K562 (cell line): ENCODE measurements at regions not wholly inside any gene's neighbourhood (a gene's known extent, or its start where the extent isn't known, plus 50 kb on each side); places are given as distances from the start of the nearest gene placed in this dataset.

Source experiments
- ATAC-seq: fragments of 200-7000 bp; cut with Tn5 transposase; 3 replicates; pipeline ENCODE4 v1.9.1; 2020; ENCODE audit warnings: moderate library complexity
- BruUV-seq: library from RNA; stranded (reverse); fragments of 400-500 nt; replicated peaks from 2 replicates; lab custom pipeline; 2021; lab: Mats Ljungman, UMichigan
- CTCF ChIA-PET: fragments of 300-600 bp; formaldehyde crosslinking; extraction: SDS; loops from one replicate; lab custom pipeline; 2021; ENCODE audit warnings: low intra/inter-chr PET ratio; lab: Yijun Ruan, JAX
- POLR2A ChIA-PET: fragments of 300-600, 350-650 bp; sonication (Branson Sonifier 250); formaldehyde crosslinking; extraction: SDS; loops from one replicate; lab custom pipeline; 2021; ENCODE audit warnings: antibody characterized with exemption, inconsistent platforms; lab: Yijun Ruan, JAX
- DNase-seq, 4 experiments: peaks; one replicate each; pipeline versions ENCODE4 v3.0.0 to v3.0.0-alpha.2; 2011 to 2018; ENCODE audit warnings: low spot score in 3 of 4, mixed read lengths in 3 of 4; ENCODE audit errors: extremely low read depth in 1 of 4
- FAIRE-seq: peaks from 2 replicates; lab custom pipeline; 2011; peaks lifted over from hg19 to GRCh38; lab: Jason Lieb, UNC
- H2AFZ ChIP-seq: 2 replicates; pipeline ENCODE4 v1.6.0; 2011; ENCODE audit warnings: low read depth, low read length, control low read depth, inconsistent platforms
- H3K27ac ChIP-seq: fragments of 200-600 bp; 3 replicates; pipeline ENCODE4 v1.8.0; 2011; ENCODE audit warnings: low read depth, mild to moderate bottlenecking, control low read depth, inconsistent platforms, low read length, moderate library complexity, mixed read lengths; ENCODE audit errors: extremely low read depth
- H3K27me3 ChIP-seq, 2 experiments: fragments of 300-600 bp in 1 of 2; 2 replicates in 1 of 2; 3 replicates in 1 of 2; pipeline versions ENCODE4 v1.6.0 to v1.8.0; 2011; ENCODE audit warnings: inconsistent platforms in 2 of 2, low read length in 2 of 2, mild to moderate bottlenecking in 1 of 2, mixed read lengths in 1 of 2, moderate library complexity in 1 of 2; ENCODE audit not compliant: control insufficient read depth in 2 of 2, insufficient read depth in 2 of 2
- H3K36me3 ChIP-seq: fragments of 300-600 bp; 3 replicates; pipeline ENCODE4 v1.8.0; 2011; ENCODE audit warnings: mild to moderate bottlenecking, low read length, inconsistent platforms; ENCODE audit not compliant: control insufficient read depth, insufficient read depth
- H3K4me1 ChIP-seq, 2 experiments: fragments of 200-600 bp in 1 of 2; replicated peaks in 1 of 2; 2 replicates in 1 of 2; 3 replicates in 1 of 2; pipeline versions ENCODE4 v1.5.1 to v1.8.0; 2011; ENCODE audit warnings: inconsistent platforms in 2 of 2, low read length in 2 of 2, mild to moderate bottlenecking in 1 of 2, mixed read lengths in 1 of 2, moderate library complexity in 1 of 2; ENCODE audit not compliant: control insufficient read depth in 2 of 2, insufficient read depth in 2 of 2
- H3K4me2 ChIP-seq: 2 replicates; pipeline ENCODE4 v1.6.1; 2011; ENCODE audit warnings: low read length, control low read depth, inconsistent platforms, mixed read lengths; ENCODE audit not compliant: insufficient read depth
- H3K4me3 ChIP-seq: fragments of 200-600 bp; sonication (generic), shearing (Covaris generic); 2 replicates; pipeline ENCODE4 v1.5.1; 2016; ENCODE audit warnings: control low read depth, inconsistent platforms
- H3K79me2 ChIP-seq: fragments of 200-600 bp; 3 replicates; pipeline ENCODE4 v1.8.0; 2011; ENCODE audit warnings: low read length, inconsistent platforms; ENCODE audit not compliant: control insufficient read depth, insufficient read depth
- H3K9ac ChIP-seq, 2 experiments: 2 replicates each; pipeline versions ENCODE4 v1.6.0 to v1.6.1; 2011; ENCODE audit warnings: low read depth in 2 of 2, low read length in 2 of 2, control low read depth in 1 of 2, inconsistent platforms in 1 of 2, mild to moderate bottlenecking in 1 of 2, mixed read lengths in 1 of 2; ENCODE audit not compliant: insufficient read depth in 1 of 2
- H3K9me1 ChIP-seq: one replicate; pipeline ENCODE4 v1.6.0; 2011; ENCODE audit warnings: inconsistent platforms, mild to moderate bottlenecking, low read length, moderate library complexity; ENCODE audit not compliant: control insufficient read depth, insufficient read depth
- H3K9me3 ChIP-seq: replicated peaks from 2 replicates; pipeline ENCODE4 v1.5.1; 2011; ENCODE audit warnings: low read depth, low read length, inconsistent platforms; ENCODE audit not compliant: control insufficient read depth, insufficient read depth
- H4K20me1 ChIP-seq: replicated peaks from 2 replicates; pipeline ENCODE4 v1.6.1; 2011; ENCODE audit warnings: low read length, inconsistent platforms, mixed read lengths; ENCODE audit not compliant: control insufficient read depth, insufficient read depth
- HMG20A ChIP-seq: fragments of 450-650 bp; formaldehyde crosslinking; conservative IDR thresholded peaks from 2 replicates; pipeline ENCODE4 v1.4.0; 2020; ENCODE audit warnings: mild to moderate bottlenecking, mixed read lengths
- NCOA2 ChIP-seq, 2 experiments: fragments of 450-650 bp; IDR thresholded peaks; 2 replicates each; pipeline ENCODE4 v1.6.1; 2018; ENCODE audit warnings: mild to moderate bottlenecking in 2 of 2, moderate library complexity in 1 of 2; ENCODE audit not compliant: partially characterized antibody in 2 of 2
- NFRKB ChIP-seq: fragments of 450-650 bp; IDR thresholded peaks from 2 replicates; pipeline ENCODE4 v1.6.1; 2016; ENCODE audit warnings: low read depth
- NR2C2 ChIP-seq, 2 experiments: fragments of 200-800 bp in 1 of 2; sonication (Bioruptor generic) in 1 of 2; sonication (generic) in 1 of 2; formaldehyde crosslinking in 1 of 2; IDR thresholded peaks; 2 replicates each; pipeline versions ENCODE4 v1.6.1 to v1.8.0; 2016 to 2022; ENCODE audit warnings: mild to moderate bottlenecking in 1 of 2, missing compliant biosample characterization in 1 of 2, missing genetic modification characterization in 1 of 2, missing genetic modification reagents in 1 of 2
- TFE3 ChIP-seq: fragments of 450-650 bp; formaldehyde crosslinking; IDR thresholded peaks from 2 replicates; pipeline ENCODE4 v1.4.0; 2020; ENCODE audit warnings: mild to moderate bottlenecking, mixed read lengths
- YBX1 ChIP-seq: fragments of 450-650 bp; IDR thresholded peaks from 2 replicates; pipeline ENCODE4 v1.7.1; 2016; ENCODE audit warnings: mild to moderate bottlenecking
- ZNF280B ChIP-seq: fragments of 250-450 bp; sonication (Bioruptor Pico); IDR thresholded peaks from 2 replicates; pipeline ENCODE4 v1.5.1; 2021; ENCODE audit warnings: mild to moderate bottlenecking
- ZSCAN32 ChIP-seq: fragments of 450-650 bp; formaldehyde crosslinking; IDR thresholded peaks from 2 replicates; pipeline ENCODE4 v1.4.0; 2020; ENCODE audit warnings: mild to moderate bottlenecking, moderate library complexity
- WGBS: fragments of 100-300 bp; shearing (Covaris generic); methylation state at CpG from one replicate; pipeline ENCODE4 v1.1.6; 2016; ENCODE audit warnings: low coverage, mixed read lengths; ENCODE audit not compliant: insufficient coverage; ENCODE audit errors: missing lambda C conversion rate; 5-methylcytosine and 5-hydroxymethylcytosine counted together
- in situ Hi-C: fragments of 300-500 bp; cut with MboI; formaldehyde crosslinking; loops from 4 replicates; pipeline ENCODE4 v1.15.0; 2018; ENCODE audit warnings: inconsistent platforms, mixed read lengths
- intact Hi-C: fragments of 100-400 bp; cut with micrococcal nuclease; formaldehyde crosslinking; loops from 2 replicates; pipeline ENCODE4 v1.14.2; 2022
- TF ChIP-seq, protein P1 (sequence below): fragments of 200-400 bp; formaldehyde crosslinking; IDR thresholded peaks from 2 replicates; pipeline ENCODE4 v1.6.1; 2017; ENCODE audit warnings: mild to moderate bottlenecking, low read depth, low read length, moderate library complexity
- TF ChIP-seq, protein P2 (sequence below), 2 experiments: fragments of 450-650 bp; IDR thresholded peaks; 2 replicates each; pipeline ENCODE4 v1.6.1; 2018; ENCODE audit warnings: mild to moderate bottlenecking in 2 of 2, low read depth in 1 of 2; ENCODE audit not compliant: partially characterized antibody in 2 of 2

- no peak for TF ChIP-seq ZNF280B (CRISPR knock-in tag)
- TF ChIP-seq TFE3: no peak
- TF ChIP-seq NCOA2 (IDR thresholded peaks at IDR 0.05; ENCODE audit: partially characterized antibody in 2 of 2): no peak
- TF ChIP-seq, protein P1, sequence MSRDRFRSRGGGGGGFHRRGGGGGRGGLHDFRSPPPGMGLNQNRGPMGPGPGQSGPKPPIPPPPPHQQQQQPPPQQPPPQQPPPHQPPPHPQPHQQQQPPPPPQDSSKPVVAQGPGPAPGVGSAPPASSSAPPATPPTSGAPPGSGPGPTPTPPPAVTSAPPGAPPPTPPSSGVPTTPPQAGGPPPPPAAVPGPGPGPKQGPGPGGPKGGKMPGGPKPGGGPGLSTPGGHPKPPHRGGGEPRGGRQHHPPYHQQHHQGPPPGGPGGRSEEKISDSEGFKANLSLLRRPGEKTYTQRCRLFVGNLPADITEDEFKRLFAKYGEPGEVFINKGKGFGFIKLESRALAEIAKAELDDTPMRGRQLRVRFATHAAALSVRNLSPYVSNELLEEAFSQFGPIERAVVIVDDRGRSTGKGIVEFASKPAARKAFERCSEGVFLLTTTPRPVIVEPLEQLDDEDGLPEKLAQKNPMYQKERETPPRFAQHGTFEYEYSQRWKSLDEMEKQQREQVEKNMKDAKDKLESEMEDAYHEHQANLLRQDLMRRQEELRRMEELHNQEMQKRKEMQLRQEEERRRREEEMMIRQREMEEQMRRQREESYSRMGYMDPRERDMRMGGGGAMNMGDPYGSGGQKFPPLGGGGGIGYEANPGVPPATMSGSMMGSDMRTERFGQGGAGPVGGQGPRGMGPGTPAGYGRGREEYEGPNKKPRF: no peak
- no peak for TF ChIP-seq YBX1
- no peak for TF ChIP-seq NFRKB
- TF ChIP-seq HMG20A: no peak
- TF ChIP-seq, protein P2, sequence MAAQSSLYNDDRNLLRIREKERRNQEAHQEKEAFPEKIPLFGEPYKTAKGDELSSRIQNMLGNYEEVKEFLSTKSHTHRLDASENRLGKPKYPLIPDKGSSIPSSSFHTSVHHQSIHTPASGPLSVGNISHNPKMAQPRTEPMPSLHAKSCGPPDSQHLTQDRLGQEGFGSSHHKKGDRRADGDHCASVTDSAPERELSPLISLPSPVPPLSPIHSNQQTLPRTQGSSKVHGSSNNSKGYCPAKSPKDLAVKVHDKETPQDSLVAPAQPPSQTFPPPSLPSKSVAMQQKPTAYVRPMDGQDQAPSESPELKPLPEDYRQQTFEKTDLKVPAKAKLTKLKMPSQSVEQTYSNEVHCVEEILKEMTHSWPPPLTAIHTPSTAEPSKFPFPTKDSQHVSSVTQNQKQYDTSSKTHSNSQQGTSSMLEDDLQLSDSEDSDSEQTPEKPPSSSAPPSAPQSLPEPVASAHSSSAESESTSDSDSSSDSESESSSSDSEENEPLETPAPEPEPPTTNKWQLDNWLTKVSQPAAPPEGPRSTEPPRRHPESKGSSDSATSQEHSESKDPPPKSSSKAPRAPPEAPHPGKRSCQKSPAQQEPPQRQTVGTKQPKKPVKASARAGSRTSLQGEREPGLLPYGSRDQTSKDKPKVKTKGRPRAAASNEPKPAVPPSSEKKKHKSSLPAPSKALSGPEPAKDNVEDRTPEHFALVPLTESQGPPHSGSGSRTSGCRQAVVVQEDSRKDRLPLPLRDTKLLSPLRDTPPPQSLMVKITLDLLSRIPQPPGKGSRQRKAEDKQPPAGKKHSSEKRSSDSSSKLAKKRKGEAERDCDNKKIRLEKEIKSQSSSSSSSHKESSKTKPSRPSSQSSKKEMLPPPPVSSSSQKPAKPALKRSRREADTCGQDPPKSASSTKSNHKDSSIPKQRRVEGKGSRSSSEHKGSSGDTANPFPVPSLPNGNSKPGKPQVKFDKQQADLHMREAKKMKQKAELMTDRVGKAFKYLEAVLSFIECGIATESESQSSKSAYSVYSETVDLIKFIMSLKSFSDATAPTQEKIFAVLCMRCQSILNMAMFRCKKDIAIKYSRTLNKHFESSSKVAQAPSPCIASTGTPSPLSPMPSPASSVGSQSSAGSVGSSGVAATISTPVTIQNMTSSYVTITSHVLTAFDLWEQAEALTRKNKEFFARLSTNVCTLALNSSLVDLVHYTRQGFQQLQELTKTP (IDR thresholded peaks at IDR 0.05; ENCODE audit: low read depth in 1 of 2, partially characterized antibody in 2 of 2): no peak
- no peak for TF ChIP-seq NR2C2 (CRISPR knock-in tag; IDR thresholded peaks at IDR 0.05)
- no peak for TF ChIP-seq NR2C2 (tag; IDR thresholded peaks at IDR 0.05)
- TF ChIP-seq ZSCAN32 (CRISPR knock-in tag): no peak
- Histone ChIP-seq H3K4me2 (no peak overlapping the region), H3K9me1 (no peaks in the 10 kb centered on the region), H3K36me3 (no peaks in the 10 kb centered on the region), H3K27me3 (no peaks in the 10 kb centered on the region), H3K27ac (no peak overlapping the region), H3K9ac (no peak overlapping the region), H4K20me1 (no peaks in the 10 kb centered on the region), H3K4me1 (no peaks in the 10 kb centered on the region), H3K9me3 (no peaks in the 10 kb centered on the region), H2AFZ (no peak overlapping the region), H3K79me2 (no peaks in the 10 kb centered on the region), H3K4me3 (no peak overlapping the region)
- BruUV-seq: no TSS peak
- no peak for DNase-seq
- no peak for ATAC-seq
- intact Hi-C loops (no loop called here), in situ Hi-C loops (no loop called here)
- ChIA-PET CTCF (no interaction called here), POLR2A (no interaction called here)
- WGBS: 4% methylated on average over 3 of the region's 3 CpGs
- no peak for FAIRE-seq
These were observed 399.1 kb upstream of the LARGE1 start for GRCh38 chr22:34319346-34319745.
